Neuronal stem cell (in vitro differentiated cells): ENCODE measurements at regions not wholly inside any gene's neighbourhood (a gene's known extent, or its start where the extent isn't known, plus 50 kb on each side); places are given as distances from the start of the nearest gene placed in this dataset.
"Not testable (repeated sequence)": the region's sequence is repeated elsewhere in the genome, so short reads cannot be mapped to it uniquely, and the experiment has no call there.

ENCODE experiments used
- DNase-seq: peaks from one replicate; pipeline ENCODE4 v3.0.0-alpha.2; 2013; ENCODE audit warnings: low spot score
- H2AFZ ChIP-seq: one replicate; pipeline ENCODE4 v1.6.1; 2013; ENCODE audit warnings: mild to moderate bottlenecking, low read length, inconsistent platforms
- H2AK5ac ChIP-seq: 2 replicates; pipeline ENCODE4 v1.6.1; 2013; ENCODE audit warnings: low read depth, mild to moderate bottlenecking, inconsistent platforms, low read length, moderate library complexity, mixed read lengths
- H2BK120ac ChIP-seq: 2 replicates; pipeline ENCODE4 v1.6.1; 2013; ENCODE audit warnings: low read depth, mild to moderate bottlenecking, inconsistent platforms, low read length, moderate library complexity, mixed read lengths
- H2BK12ac ChIP-seq: one replicate; pipeline ENCODE4 v1.6.1; 2013; ENCODE audit warnings: low read length, inconsistent platforms
- H2BK15ac ChIP-seq: 2 replicates; pipeline ENCODE4 v1.6.1; 2013; ENCODE audit warnings: mild to moderate bottlenecking, low read length, inconsistent platforms, mixed read lengths
- H2BK5ac ChIP-seq: one replicate; pipeline ENCODE4 v1.6.1; 2013; ENCODE audit warnings: inconsistent platforms, mild to moderate bottlenecking, low read length, moderate library complexity
- H3K14ac ChIP-seq: one replicate; pipeline ENCODE4 v1.6.1; 2013; ENCODE audit warnings: low read length, inconsistent platforms
- H3K18ac ChIP-seq: 2 replicates; pipeline ENCODE4 v1.6.1; 2013; ENCODE audit warnings: low read length, inconsistent platforms
- H3K23ac ChIP-seq: 2 replicates; pipeline ENCODE4 v1.6.1; 2013; ENCODE audit warnings: low read depth, mild to moderate bottlenecking, mixed read lengths, low read length, inconsistent platforms; ENCODE audit not compliant: poor library complexity
- H3K27ac ChIP-seq: replicated peaks from 3 replicates; pipeline ENCODE4 v1.5.1; 2013; ENCODE audit warnings: low read length, inconsistent platforms
- H3K27me3 ChIP-seq, 3 experiments: 2 replicates each; pipeline ENCODE4 v1.6.1; 2013; ENCODE audit warnings: low read length in 3 of 3, mild to moderate bottlenecking in 2 of 3, inconsistent platforms in 1 of 3, low read depth in 1 of 3, mixed read lengths in 1 of 3, moderate library complexity in 1 of 3; ENCODE audit not compliant: control insufficient read depth in 3 of 3, insufficient read depth in 3 of 3
- H3K36me3 ChIP-seq, 2 donors: replicated peaks in 1 of 2; 2 replicates each; pipeline ENCODE4 v1.6.1; 2013; ENCODE audit warnings: low read length in 2 of 2; ENCODE audit not compliant: control insufficient read depth in 2 of 2, insufficient read depth in 2 of 2
- H3K4ac ChIP-seq: 2 replicates; pipeline ENCODE4 v1.6.1; 2013; ENCODE audit warnings: inconsistent platforms, mild to moderate bottlenecking, low read length, moderate library complexity
- H3K4me1 ChIP-seq, 2 donors: 1 replicate in 1 of 2; 2 replicates in 1 of 2; pipeline ENCODE4 v1.6.1; 2013; ENCODE audit warnings: low read length in 2 of 2, low read depth in 1 of 2; ENCODE audit not compliant: control insufficient read depth in 2 of 2, insufficient read depth in 1 of 2
- H3K4me2 ChIP-seq: one replicate; pipeline ENCODE4 v1.6.1; 2013; ENCODE audit warnings: mild to moderate bottlenecking, low read length, inconsistent platforms; ENCODE audit not compliant: insufficient read depth, poor library complexity, severe bottlenecking
- H3K4me3 ChIP-seq, 2 donors: 2 replicates each; pipeline ENCODE4 v1.5.1; 2013; ENCODE audit warnings: low read length in 2 of 2, mild to moderate bottlenecking in 2 of 2, inconsistent platforms in 1 of 2, moderate library complexity in 1 of 2
- H3K79me1 ChIP-seq: one replicate; pipeline ENCODE4 v1.6.1; 2013; ENCODE audit warnings: low read depth, mild to moderate bottlenecking, inconsistent platforms, low read length, moderate library complexity
- H3K9ac ChIP-seq: one replicate; pipeline ENCODE4 v1.6.1; 2013; ENCODE audit warnings: mild to moderate bottlenecking, low read depth, low read length, inconsistent platforms; ENCODE audit not compliant: poor library complexity
- H3K9me3 ChIP-seq, 2 donors: replicated peaks in 1 of 2; 2 replicates each; pipeline versions ENCODE3 to v1.6.1; 2013; ENCODE audit warnings: low read length in 2 of 2, mild to moderate bottlenecking in 2 of 2, inconsistent platforms in 1 of 2, low read depth in 1 of 2, mixed read lengths in 1 of 2, moderate library complexity in 1 of 2; ENCODE audit not compliant: control insufficient read depth in 2 of 2, insufficient read depth in 1 of 2
- H4K8ac ChIP-seq: one replicate; pipeline ENCODE4 v1.6.1; 2013; ENCODE audit warnings: low read depth, mild to moderate bottlenecking, inconsistent platforms, low read length, moderate library complexity
- H4K91ac ChIP-seq: one replicate; pipeline ENCODE4 v1.6.1; 2013; ENCODE audit warnings: low read length, low read depth, mild to moderate bottlenecking, inconsistent platforms; ENCODE audit not compliant: poor library complexity
- WGBS, 2 donors: extraction: QIAGEN DNeasy Blood & Tissue Kit; methylation state at CpG; one replicate each; pipeline ENCODE4 v1.1.7; 2013; ENCODE audit warnings: missing lambda C conversion rate in 2 of 2, mixed read lengths in 1 of 2; ENCODE audit not compliant: insufficient read length in 2 of 2, insufficient replicate concordance in 1 of 2; ENCODE audit errors: extremely low coverage in 2 of 2; 5-methylcytosine and 5-hydroxymethylcytosine counted together

GRCh38 chrX:4546178-4546577 is 832.7 kb upstream of the PRKX start:
- not testable (repeated sequence) for H2BK5ac ChIP-seq, H3K9ac ChIP-seq, H2BK120ac ChIP-seq, H3K36me3 ChIP-seq, H3K9me3 ChIP-seq, H4K91ac ChIP-seq, H3K23ac ChIP-seq, H4K8ac ChIP-seq, H3K4me1 ChIP-seq, H2AK5ac ChIP-seq, DNase-seq, H3K27ac ChIP-seq, H3K4ac ChIP-seq, H2BK12ac ChIP-seq, H3K4me3 ChIP-seq, H3K4me2 ChIP-seq, H3K79me1 ChIP-seq, H3K14ac ChIP-seq, H2BK15ac ChIP-seq, H3K27me3 ChIP-seq, H3K18ac ChIP-seq, H2AFZ ChIP-seq
- no CpG with 5 or more reads among the region's 5 CpGs for WGBS, 2 donors

GRCh38 chrX:4528247-4528646 is 814.8 kb upstream of the PRKX start:
- Histone ChIP-seq H3K27ac (no peak overlapping the region), H3K4me1 (no peaks in the 10 kb centered on the region), H3K4ac (no peak overlapping the region), H3K79me1 (no peaks in the 10 kb centered on the region), H2BK15ac (no peak overlapping the region), H3K9me3 (no peaks in the 10 kb centered on the region), H3K27me3 (no peaks in the 10 kb centered on the region), H2BK120ac (no peak overlapping the region), H2AFZ (no peak overlapping the region), H4K91ac (no peak overlapping the region), H3K9ac (no peak overlapping the region), H3K18ac (no peak overlapping the region), H2BK5ac (no peak overlapping the region), H3K4me3 (no peak overlapping the region), H3K14ac (no peak overlapping the region), H2AK5ac (no peak overlapping the region), H3K23ac (no peak overlapping the region), H4K8ac (no peak overlapping the region), H3K4me2 (no peak overlapping the region), H3K36me3 (no peaks in the 10 kb centered on the region), H2BK12ac (no peak overlapping the region)
- no CpG with 5 or more reads among the region's 1 CpG for WGBS, 2 donors
- no peak for DNase-seq

GRCh38 chrX:4485912-4486311 is 772.5 kb upstream of the PRKX start:
- H3K36me3 ChIP-seq = no peaks in the 10 kb centered on the region
- no peak for DNase-seq
- H3K23ac ChIP-seq = no peak overlapping the region
- H2AFZ ChIP-seq = no peak overlapping the region
- no peak overlapping the region for H4K8ac ChIP-seq
- H3K27me3 ChIP-seq = no peaks in the 10 kb centered on the region
- no peaks in the 10 kb centered on the region for H3K79me1 ChIP-seq
- H3K9me3 ChIP-seq = no peaks in the 10 kb centered on the region
- WGBS, 2 donors = no CpG with 5 or more reads among the region's 4 CpGs
- no peak overlapping the region for H3K4ac ChIP-seq
- H2BK120ac ChIP-seq = no peak overlapping the region
- H3K27ac ChIP-seq = no peak overlapping the region
- H3K4me3 ChIP-seq = no peak overlapping the region
- no peak overlapping the region for H3K9ac ChIP-seq
- H2BK12ac ChIP-seq = no peak overlapping the region
- H4K91ac ChIP-seq = no peak overlapping the region
- no peaks in the 10 kb centered on the region for H3K4me1 ChIP-seq
- H3K4me2 ChIP-seq = no peak overlapping the region
- H2BK15ac ChIP-seq = no peak overlapping the region
- H3K18ac ChIP-seq = no peak overlapping the region
- no peak overlapping the region for H2BK5ac ChIP-seq
- H3K14ac ChIP-seq = no peak overlapping the region
- no peak overlapping the region for H2AK5ac ChIP-seq

- no peak overlapping the region for H2AK5ac ChIP-seq
- H3K18ac ChIP-seq = no peak overlapping the region
- no peak overlapping the region for H3K4ac ChIP-seq
- H3K23ac ChIP-seq = no peak overlapping the region
- no peaks in the 10 kb centered on the region for H3K9me3 ChIP-seq
- H4K8ac ChIP-seq = no peak overlapping the region
- H3K14ac ChIP-seq = no peak overlapping the region
- no peak overlapping the region for H2BK15ac ChIP-seq
- H3K79me1 ChIP-seq = no peaks in the 10 kb centered on the region
- H3K4me1 ChIP-seq = no peaks in the 10 kb centered on the region
- H3K27ac ChIP-seq = no peak overlapping the region
- H2AFZ ChIP-seq = no peak overlapping the region
- no peak overlapping the region for H2BK120ac ChIP-seq
- H2BK5ac ChIP-seq = no peak overlapping the region
- H3K27me3 ChIP-seq = no peaks in the 10 kb centered on the region
- H3K4me3 ChIP-seq = no peak overlapping the region
- no CpG with 5 or more reads among the region's 5 CpGs for WGBS, 2 donors
- no peak for DNase-seq
- no peak overlapping the region for H4K91ac ChIP-seq
- no peak overlapping the region for H3K4me2 ChIP-seq
- no peak overlapping the region for H2BK12ac ChIP-seq
- H3K36me3 ChIP-seq = no peaks in the 10 kb centered on the region
- H3K9ac ChIP-seq = no peak overlapping the region
These were observed 770.8 kb upstream of the PRKX start for GRCh38 chrX:4484266-4484665.
